Vagina (tissue), 2 donors: ENCODE measurements at regions not wholly inside any gene's neighbourhood (a gene's known extent, or its start where the extent isn't known, plus 50 kb on each side); places are given as distances from the start of the nearest gene placed in this dataset.

Experiments
- DNase-seq, 2 donors: peaks; one replicate each; pipeline ENCODE4 v3.0.0-alpha.2; 2017; ENCODE audit errors: extremely low spot score in 2 of 2
- H3K27ac ChIP-seq: fragments of 200-600 bp; sonication (generic); one replicate; pipeline ENCODE4 v1.5.1; 2019
- H3K27me3 ChIP-seq: fragments of 200-600 bp; sonication (generic); one replicate; pipeline ENCODE4 v1.5.1; 2019
- H3K36me3 ChIP-seq, 2 donors: fragments of 200-600 bp; sonication (generic); one replicate each; pipeline ENCODE4 v1.5.1; 2017 to 2019
- H3K4me1 ChIP-seq: fragments of 200-600 bp; sonication (generic); one replicate; pipeline ENCODE4 v1.5.1; 2019
- H3K4me3 ChIP-seq, 2 donors: fragments of 200-600 bp; sonication (generic); 1 replicate in 1 of 2; 2 replicates in 1 of 2; pipeline ENCODE4 v1.5.1; 2016 to 2019
- H3K9me3 ChIP-seq: fragments of 200-600 bp; sonication (generic); one replicate; pipeline ENCODE4 v1.5.1; 2019
- CTCF ChIP-seq, 3 experiments: fragments of 450-650 bp in 2 of 3; fragments of 200-600 bp in 1 of 3; sonication (generic) in 1 of 3; IDR thresholded peaks; one replicate each; pipeline ENCODE4 v1.5.1; 2017 to 2019; ENCODE audit warnings: antibody characterized with exemption in 3 of 3, mild to moderate bottlenecking in 2 of 3, moderate library complexity in 2 of 3
- POLR2A ChIP-seq, 2 donors: fragments of 450-650 bp; IDR thresholded peaks; one replicate each; pipeline ENCODE4 v1.6.1; 2017; ENCODE audit warnings: antibody characterized with exemption in 2 of 2, mild to moderate bottlenecking in 2 of 2, moderate library complexity in 2 of 2
- POLR2AphosphoS5 ChIP-seq, 2 donors: sonication (generic); formaldehyde crosslinking; IDR thresholded peaks; one replicate each; pipeline ENCODE4 v1.9.0; 2017; ENCODE audit warnings: antibody characterized with exemption in 2 of 2, mild to moderate bottlenecking in 2 of 2, low read depth in 1 of 2; ENCODE audit not compliant: insufficient read depth in 1 of 2
- intact Hi-C: fragments of 100-400 bp; cut with DNase I; formaldehyde crosslinking; loops from one replicate; pipeline ENCODE4 v1.15.1; 2023

GRCh38 chr13:78372581-78372980 lies 230.8 kb downstream of the POU4F1 start:
- intact Hi-C loops = no loop called here
- no peak overlapping the region for H3K27ac ChIP-seq
- H3K27me3 ChIP-seq = no peaks in the 10 kb centered on the region
- no peaks in the 10 kb centered on the region for H3K4me1 ChIP-seq
- no peaks in the 10 kb centered on the region for H3K9me3 ChIP-seq
- DNase-seq = no peak
- H3K4me3 ChIP-seq = no peak overlapping the region
- TF ChIP-seq POLR2AphosphoS5 (IDR thresholded peaks at IDR 0.05; ENCODE audit: insufficient read depth in 1 of 2, low read depth in 1 of 2) (no peak), POLR2A (IDR thresholded peaks at IDR 0.05) (no peak), CTCF (IDR thresholded peaks at IDR 0.05) (no peak)
- H3K36me3 ChIP-seq = no peaks in the 10 kb centered on the region

- no peak for TF ChIP-seq POLR2AphosphoS5 (IDR thresholded peaks at IDR 0.05; ENCODE audit: insufficient read depth in 1 of 2, low read depth in 1 of 2)
- no peak for TF ChIP-seq POLR2A (IDR thresholded peaks at IDR 0.05)
- no peak for TF ChIP-seq CTCF (IDR thresholded peaks at IDR 0.05)
- Histone ChIP-seq H3K4me1 (no peaks in the 10 kb centered on the region), H3K9me3 (no peaks in the 10 kb centered on the region), H3K27me3 (no peaks in the 10 kb centered on the region), H3K36me3 (no peaks in the 10 kb centered on the region), H3K4me3 (no peak overlapping the region), H3K27ac (no peak overlapping the region)
- intact Hi-C loops = no loop called here
- DNase-seq = no peak
Measured at GRCh38 chr13:78370231-78370630, 233.1 kb downstream of the POU4F1 start.

GRCh38 chr13:78364711-78365110 lies 238.6 kb downstream of the POU4F1 start:
- no peaks in the 10 kb centered on the region for H3K9me3 ChIP-seq
- intact Hi-C loops = no loop called here
- H3K4me1 ChIP-seq = no peaks in the 10 kb centered on the region
- no peak for TF ChIP-seq POLR2A (IDR thresholded peaks at IDR 0.05)
- TF ChIP-seq POLR2AphosphoS5 (IDR thresholded peaks at IDR 0.05; ENCODE audit: insufficient read depth in 1 of 2, low read depth in 1 of 2) = no peak
- TF ChIP-seq CTCF (IDR thresholded peaks at IDR 0.05) = no peak
- no peak overlapping the region for H3K4me3 ChIP-seq
- H3K27ac ChIP-seq = no peak overlapping the region
- H3K36me3 ChIP-seq = no peaks in the 10 kb centered on the region
- no peaks in the 10 kb centered on the region for H3K27me3 ChIP-seq
- DNase-seq = no peak

GRCh38 chr13:78341032-78341431 lies 262.3 kb downstream of the POU4F1 start:
- TF ChIP-seq POLR2A (IDR thresholded peaks at IDR 0.05) (no peak), CTCF (IDR thresholded peaks at IDR 0.05) (no peak)
- Histone ChIP-seq H3K4me1 (no peaks in the 10 kb centered on the region), H3K36me3 (no peaks in the 10 kb centered on the region), H3K4me3 (no peak overlapping the region), H3K9me3 (no peaks in the 10 kb centered on the region), H3K27ac (no peak overlapping the region), H3K27me3 (no peaks in the 10 kb centered on the region)
- DNase-seq = no peak
- intact Hi-C loops = no loop called here

GRCh38 chr13:78339927-78340326 lies 263.4 kb downstream of the POU4F1 start:
- Histone ChIP-seq H3K27ac (no peak overlapping the region), H3K9me3 (no peaks in the 10 kb centered on the region), H3K27me3 (no peaks in the 10 kb centered on the region), H3K4me3 (no peak overlapping the region), H3K36me3 (no peaks in the 10 kb centered on the region), H3K4me1 (no peaks in the 10 kb centered on the region)
- TF ChIP-seq CTCF (IDR thresholded peaks at IDR 0.05) (no peak), POLR2AphosphoS5 (IDR thresholded peaks at IDR 0.05; ENCODE audit: insufficient read depth in 1 of 2, low read depth in 1 of 2) (no peak), POLR2A (IDR thresholded peaks at IDR 0.05) (no peak)
- DNase-seq = no peak
- intact Hi-C loops = no loop called here
